Coronary artery (tissue), 2 donors: ENCODE measurements at regions not wholly inside any gene's neighbourhood (a gene's known extent, or its start where the extent isn't known, plus 50 kb on each side); places are given as distances from the start of the nearest gene placed in this dataset.

Experiments used
- DNase-seq: peaks from one replicate; pipeline ENCODE4 v3.0.0-alpha.2; 2017; ENCODE audit warnings: low spot score
- H3K27ac ChIP-seq, 2 donors: fragments of 200-600 bp; sonication (generic); one replicate each; pipeline ENCODE4 v1.5.1; 2016 to 2019
- H3K4me3 ChIP-seq: fragments of 200-600 bp; sonication (generic); 2 replicates; pipeline ENCODE4 v1.5.1; 2016; ENCODE audit warnings: mild to moderate bottlenecking, moderate library complexity
- TF ChIP-seq, protein P1 (sequence below): fragments of 200-600 bp; sonication (generic); IDR thresholded peaks from one replicate; pipeline ENCODE4 v1.5.1; 2019; ENCODE audit warnings: antibody characterized with exemption

- no peak overlapping the region for H3K4me3 ChIP-seq
- TF ChIP-seq, protein P1, sequence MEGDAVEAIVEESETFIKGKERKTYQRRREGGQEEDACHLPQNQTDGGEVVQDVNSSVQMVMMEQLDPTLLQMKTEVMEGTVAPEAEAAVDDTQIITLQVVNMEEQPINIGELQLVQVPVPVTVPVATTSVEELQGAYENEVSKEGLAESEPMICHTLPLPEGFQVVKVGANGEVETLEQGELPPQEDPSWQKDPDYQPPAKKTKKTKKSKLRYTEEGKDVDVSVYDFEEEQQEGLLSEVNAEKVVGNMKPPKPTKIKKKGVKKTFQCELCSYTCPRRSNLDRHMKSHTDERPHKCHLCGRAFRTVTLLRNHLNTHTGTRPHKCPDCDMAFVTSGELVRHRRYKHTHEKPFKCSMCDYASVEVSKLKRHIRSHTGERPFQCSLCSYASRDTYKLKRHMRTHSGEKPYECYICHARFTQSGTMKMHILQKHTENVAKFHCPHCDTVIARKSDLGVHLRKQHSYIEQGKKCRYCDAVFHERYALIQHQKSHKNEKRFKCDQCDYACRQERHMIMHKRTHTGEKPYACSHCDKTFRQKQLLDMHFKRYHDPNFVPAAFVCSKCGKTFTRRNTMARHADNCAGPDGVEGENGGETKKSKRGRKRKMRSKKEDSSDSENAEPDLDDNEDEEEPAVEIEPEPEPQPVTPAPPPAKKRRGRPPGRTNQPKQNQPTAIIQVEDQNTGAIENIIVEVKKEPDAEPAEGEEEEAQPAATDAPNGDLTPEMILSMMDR: no peak
- H3K27ac ChIP-seq: no peak overlapping the region
- DNase-seq: no peak
Measured at GRCh38 chr18:38576349-38576748, 1010.8 kb upstream of the CELF4 start.

- TF ChIP-seq, protein P1: no peak
- Histone ChIP-seq H3K27ac (no peak overlapping the region), H3K4me3 (no peak overlapping the region)
- no peak for DNase-seq
Measured at GRCh38 chr18:38575648-38576047, 1010.0 kb upstream of the CELF4 start.

- Histone ChIP-seq H3K27ac (no peak overlapping the region), H3K4me3 (no peak overlapping the region)
- TF ChIP-seq, protein P1: no peak
- no peak for DNase-seq
Measured at GRCh38 chr18:38575023-38575422, 1009.4 kb upstream of the CELF4 start.

DNA sequence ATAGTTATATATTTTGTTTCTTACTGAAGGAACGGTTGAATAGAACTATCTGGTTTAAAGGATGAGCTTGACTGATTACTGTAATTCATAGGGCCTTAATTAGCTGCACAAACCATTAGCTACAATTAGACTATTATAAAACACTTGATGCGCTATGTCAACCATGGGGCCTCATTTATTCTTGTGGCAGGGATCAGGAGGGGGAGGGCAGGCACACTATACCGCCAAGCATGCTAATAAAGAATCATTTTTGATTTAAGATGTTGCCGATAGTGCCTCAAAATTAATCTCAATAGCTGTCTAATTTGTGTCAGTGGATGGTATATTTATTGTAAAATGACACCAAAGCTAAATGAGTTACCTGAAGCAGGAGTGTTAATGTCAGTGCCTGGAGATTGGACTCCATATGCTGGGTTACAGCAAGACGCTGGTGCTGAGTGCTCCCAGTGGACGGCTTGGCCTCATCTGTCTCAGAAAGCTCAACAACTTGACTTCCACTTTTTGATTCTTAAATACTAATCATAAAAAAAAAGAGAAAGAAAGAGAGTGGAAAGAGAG is 1007.0 kb upstream of the CELF4 start:
- no peak for DNase-seq
- Histone ChIP-seq H3K27ac (no peak overlapping the region), H3K4me3 (no peak overlapping the region)
- TF ChIP-seq, protein P1: no peak

DNA sequence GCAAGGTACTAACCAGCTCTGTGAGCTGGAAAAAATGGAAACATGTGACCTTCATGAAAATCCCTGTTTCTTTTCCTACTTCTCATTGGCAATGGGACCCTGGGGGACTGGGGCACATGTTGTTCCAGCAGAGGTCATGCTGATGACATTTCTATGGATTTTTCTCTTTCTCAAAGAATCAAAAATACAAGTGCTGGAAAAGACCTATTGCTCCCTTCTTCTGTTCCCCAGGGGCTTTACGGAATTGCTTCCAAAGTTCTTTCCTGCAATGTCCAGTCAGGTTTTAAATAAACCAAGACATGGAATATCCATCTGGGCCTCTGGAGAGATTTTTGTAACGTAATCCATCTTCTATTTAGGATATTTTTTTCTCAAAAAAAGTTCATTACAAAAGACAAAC is 1006.1 kb upstream of the CELF4 start:
- TF ChIP-seq, protein P1: no peak
- no peak for DNase-seq
- no peak overlapping the region for H3K27ac ChIP-seq
- no peak overlapping the region for H3K4me3 ChIP-seq

DNA sequence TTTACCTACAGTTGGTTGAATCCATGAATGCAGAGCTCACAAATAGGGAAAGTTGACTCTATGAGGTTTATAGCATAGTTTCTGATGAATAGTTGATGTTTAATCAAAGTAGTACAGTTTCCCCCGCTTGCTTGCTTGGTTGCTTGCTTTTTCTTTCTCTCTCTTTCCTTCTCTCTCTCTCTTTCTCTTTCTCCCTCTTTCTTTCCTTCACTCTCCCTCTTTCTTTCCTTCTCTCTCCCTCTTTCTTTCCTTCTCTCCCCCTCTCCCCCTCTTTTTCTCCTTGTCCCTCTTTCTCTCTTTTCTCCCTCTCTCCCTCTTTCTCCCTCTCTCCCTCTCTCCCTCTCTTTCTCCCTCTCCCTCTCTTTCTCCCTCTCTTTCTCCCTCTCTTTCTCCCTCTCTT is 999.9 kb upstream of the CELF4 start:
- TF ChIP-seq, protein P1: no peak
- H3K4me3 ChIP-seq: no peak overlapping the region
- no peak for DNase-seq
- H3K27ac ChIP-seq: no peak overlapping the region

DNA sequence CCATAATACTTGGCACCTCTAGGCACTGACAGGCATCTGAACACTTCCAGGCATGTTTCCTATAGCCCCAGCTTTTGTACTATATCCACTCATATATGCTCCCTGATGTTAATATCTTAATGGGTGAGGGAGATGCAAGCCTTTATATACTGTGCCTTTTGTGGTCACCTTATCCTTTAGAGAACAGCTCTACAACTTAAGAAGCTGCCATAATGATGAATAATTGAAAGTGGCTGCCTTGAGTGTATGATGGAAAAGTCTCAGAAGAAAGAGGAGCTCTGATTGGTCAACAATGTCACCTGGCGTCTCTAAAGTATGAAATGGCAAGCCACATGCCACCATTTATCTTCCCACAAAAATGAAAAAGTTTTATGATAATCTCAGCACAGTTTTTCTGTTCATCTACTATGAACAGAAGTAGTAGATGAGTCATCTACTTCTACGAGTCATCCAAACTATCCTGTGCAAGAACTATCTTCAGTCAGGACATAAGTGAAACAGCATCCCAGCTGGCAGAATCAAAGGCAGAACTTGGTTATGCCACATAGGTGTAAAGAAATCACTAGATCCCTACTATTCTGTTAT is 997.9 kb upstream of the CELF4 start:
- H3K4me3 ChIP-seq: no peak overlapping the region
- no peak for DNase-seq
- TF ChIP-seq, protein P1: no peak
- no peak overlapping the region for H3K27ac ChIP-seq
